ENCODE measurements at regions not wholly inside any gene's neighbourhood (a gene's known extent, or its start where the extent isn't known, plus 50 kb on each side); places are given as distances from the start of the nearest gene placed in this dataset.

DNA sequence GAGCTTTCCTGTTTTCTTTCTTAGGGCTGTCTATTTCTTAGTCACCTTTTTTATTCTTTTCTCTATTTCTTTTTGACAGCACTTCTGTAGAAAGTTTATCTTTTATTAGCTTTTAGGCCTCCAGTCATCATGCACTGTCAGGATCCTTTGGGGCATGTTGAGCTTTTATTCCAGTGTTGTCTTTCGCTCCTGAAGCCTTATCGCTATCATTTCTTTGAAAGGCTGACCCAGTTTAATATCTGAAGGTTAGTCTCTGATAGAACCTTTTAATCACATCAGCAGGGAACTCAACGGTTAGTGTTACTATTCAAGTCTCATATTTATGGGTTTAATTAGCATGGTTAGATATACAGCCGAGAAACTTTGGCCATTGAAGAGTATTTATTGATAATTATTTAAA lies 745.9 kb downstream of the TBC1D32 start:
- dilution Hi-C loops (cut with HindIII; ENCODE audit: low sequenced_read_pairs, unreplicated experiment) = no loop called here

More for the DNA sequence above, 745.9 kb downstream of the TBC1D32 start:
- no peak overlapping the region for H3K23ac ChIP-seq (ENCODE audit: low read depth, low read length)
- no peaks in the 10 kb centered on the region for H4K20me1 ChIP-seq (ENCODE audit: insufficient read depth, low read length)
- H3K9me1 ChIP-seq (ENCODE audit: insufficient read depth, low read length) = no peaks in the 10 kb centered on the region
- in situ Hi-C loops (cut with MboI; ENCODE audit: low sequenced_read_pairs) (no loop called here), intact Hi-C loops (cut with micrococcal nuclease) (no loop called here)
- no peak overlapping the region for H3K56ac ChIP-seq (ENCODE audit: extremely low read depth, insufficient read depth, low read length)
- H3K4me1 ChIP-seq (ENCODE audit: control insufficient read depth, insufficient read depth, low read length) = no peaks in the 10 kb centered on the region
- no peak overlapping the region for H3K18ac ChIP-seq (ENCODE audit: low read depth, low read length)
- peaks cover 8% of the 10 kb centered on the region for H3K9me3 ChIP-seq (ENCODE audit: control insufficient read depth, insufficient read depth, low read length)
- no peak overlapping the region for H2BK15ac ChIP-seq (ENCODE audit: low read depth, low read length)
- no peak overlapping the region for H3K4ac ChIP-seq (ENCODE audit: low read depth, low read length)
- no peak overlapping the region for H2AFZ ChIP-seq (replicated peaks; ENCODE audit: low read length, poor library complexity)
- no TSS peak for BruUV-seq (replicated peaks)
- ChIA-PET POLR2A (ENCODE audit: unreplicated experiment) (no interaction called here), CTCF (no interaction called here)
- H2BK120ac ChIP-seq (ENCODE audit: low read depth, low read length) = no peak overlapping the region
- no peak overlapping the region for H3K4me3 ChIP-seq (ENCODE audit: insufficient read depth, low read depth, low read length)
- no peak overlapping the region for H4K8ac ChIP-seq (ENCODE audit: low read depth in 2 of 2, low read length in 2 of 2)
- no peak overlapping the region for H2AK9ac ChIP-seq (replicated peaks; ENCODE audit: low read depth, low read length, poor library complexity)
- no peak overlapping the region for H2AK5ac ChIP-seq (ENCODE audit: low read depth, low read length)
- no peak overlapping the region for H3K9ac ChIP-seq (ENCODE audit: low read depth, low read length)
- no CpG with 5 or more reads among the region's 4 CpGs for WGBS, 2 experiments (ENCODE audit: extremely low coverage in 2 of 2, insufficient read length in 1 of 2)
- H3K27ac ChIP-seq (ENCODE audit: insufficient read depth, low read length) = no peak overlapping the region
- no peak overlapping the region for H2BK20ac ChIP-seq (ENCODE audit: low read depth, low read length)
- H3K79me1 ChIP-seq (ENCODE audit: low read depth in 1 of 2, low read length in 2 of 2) = no peaks in the 10 kb centered on the region
- H3K4me2 ChIP-seq (ENCODE audit: low read depth, low read length) = no peak overlapping the region
- H3K36me3 ChIP-seq (ENCODE audit: control insufficient read depth, insufficient read depth, low read length) = no peaks in the 10 kb centered on the region
- no peak for TF ChIP-seq MAFK (IDR thresholded peaks at IDR 0.05; ENCODE audit: low read depth, low read length)
- no peak overlapping the region for H3K14ac ChIP-seq (replicated peaks; ENCODE audit: low read depth, low read length)
- H4K5ac ChIP-seq (ENCODE audit: low read depth, low read length) = no peak overlapping the region
- no peaks in the 10 kb centered on the region for H3K27me3 ChIP-seq (ENCODE audit: control insufficient read depth, insufficient read depth, low read length)
- ATAC-seq (ENCODE audit: low read depth) = no peak
- no peak overlapping the region for H2BK5ac ChIP-seq (ENCODE audit: low read depth, low read length, poor library complexity, severe bottlenecking)
- no peak for DNase-seq
- no peak overlapping the region for H4K91ac ChIP-seq (ENCODE audit: insufficient read depth, low read depth, low read length)

Data from IMR-90 (cell line).